GM20000 (cell line): ENCODE measurements at regions not wholly inside any gene's neighbourhood (a gene's known extent, or its start where the extent isn't known, plus 50 kb on each side); places are given as distances from the start of the nearest gene placed in this dataset.
"Not testable (repeated sequence)": the region's sequence is repeated elsewhere in the genome, so short reads cannot be mapped to it uniquely, and the experiment has no call there.

ENCODE experiments used
- DNase-seq: peaks from one replicate; pipeline ENCODE4 v3.0.0; 2012; ENCODE audit warnings: low spot score
- CTCF ChIP-seq: IDR thresholded peaks from 2 replicates; pipeline ENCODE4 v1.5.1; 2012; ENCODE audit warnings: mild to moderate bottlenecking, control low read depth; ENCODE audit errors: extremely low read depth, missing control alignments

- TF ChIP-seq CTCF = no peak
- no peak for DNase-seq
Measured at GRCh38 chr16:29311461-29312344, 94.8 kb downstream of the NPIPB11 start.

GRCh38 chr16:29310852-29311314, 95.6 kb downstream of the NPIPB11 start:
- no peak for DNase-seq

GRCh38 chr16:29310243-29310642, 96.3 kb downstream of the NPIPB11 start:
- not testable (repeated sequence) for DNase-seq

More at GRCh38 chr16:29310852-29311314, 95.6 kb downstream of the NPIPB11 start:
- no peak for TF ChIP-seq CTCF

- DNase-seq = not testable (repeated sequence)
Measured at GRCh38 chr16:29309601-29310000, 96.9 kb downstream of the NPIPB11 start.

- DNase-seq = no peak
- TF ChIP-seq CTCF = no peak
Measured at GRCh38 chr16:29308644-29309546, 97.6 kb downstream of the NPIPB11 start.

GRCh38 chr16:29307598-29308507, 98.7 kb downstream of the NPIPB11 start:
- no peak for TF ChIP-seq CTCF
- no peak for DNase-seq

- no peak for TF ChIP-seq CTCF
- DNase-seq = no peak
Measured at GRCh38 chr16:29306943-29307597, 99.4 kb downstream of the NPIPB11 start.
